RWPE2 (cell line): ENCODE measurements at regions not wholly inside any gene's neighbourhood (a gene's known extent, or its start where the extent isn't known, plus 50 kb on each side); places are given as distances from the start of the nearest gene placed in this dataset.

ENCODE experiments used
- ATAC-seq: fragments of 200-7000 bp; cut with Tn5 transposase; 3 replicates; pipeline ENCODE4 v1.9.1; 2021; ENCODE audit warnings: low read depth
- DNase-seq: peaks from one replicate; pipeline ENCODE4 v3.0.0-alpha.2; 2020; ENCODE audit warnings: low spot score
- H3K27ac ChIP-seq: fragments of 450-650 bp; 2 replicates; pipeline ENCODE4 v1.5.1; 2017; ENCODE audit warnings: mild to moderate bottlenecking; ENCODE audit not compliant: poor library complexity, severe bottlenecking
- H3K27me3 ChIP-seq: fragments of 250-450 bp; sonication (Bioruptor Pico); 2 replicates; pipeline ENCODE4 v1.5.1; 2021; ENCODE audit warnings: mild to moderate bottlenecking, moderate library complexity; ENCODE audit not compliant: insufficient read depth, poor library complexity, severe bottlenecking
- H3K36me3 ChIP-seq: fragments of 250-450 bp; sonication (Bioruptor Pico); 2 replicates; pipeline ENCODE4 v1.5.1; 2020; ENCODE audit warnings: low read depth, mild to moderate bottlenecking, moderate library complexity
- H3K4me1 ChIP-seq: fragments of 250-450 bp; sonication (Bioruptor Pico); 2 replicates; pipeline ENCODE4 v1.5.1; 2021; ENCODE audit warnings: mild to moderate bottlenecking, moderate library complexity; ENCODE audit not compliant: insufficient read depth, poor library complexity, severe bottlenecking
- H3K4me3 ChIP-seq: fragments of 250-450 bp; sonication (Bioruptor Pico); 2 replicates; pipeline ENCODE4 v1.5.1; 2021; ENCODE audit warnings: mild to moderate bottlenecking, moderate library complexity; ENCODE audit not compliant: severe bottlenecking
- H3K9me3 ChIP-seq: fragments of 250-450 bp; sonication (Bioruptor Pico); 2 replicates; pipeline ENCODE4 v1.5.1; 2021; ENCODE audit warnings: mild to moderate bottlenecking, moderate library complexity; ENCODE audit not compliant: severe bottlenecking
- TF ChIP-seq, protein P1 (sequence below): fragments of 450-650 bp; IDR thresholded peaks from one replicate; pipeline ENCODE4 v1.5.1; 2017; ENCODE audit warnings: mild to moderate bottlenecking, moderate library complexity; ENCODE audit not compliant: poor library complexity, severe bottlenecking

- peaks cover 17% of the 10 kb centered on the region for H3K27me3 ChIP-seq
- H3K4me3 ChIP-seq = no peak overlapping the region
- no peaks in the 10 kb centered on the region for H3K36me3 ChIP-seq
- no peaks in the 10 kb centered on the region for H3K4me1 ChIP-seq
- H3K9me3 ChIP-seq = no peaks in the 10 kb centered on the region
- ATAC-seq = peak; percentile 56; the same call in 2 of the 3 replicates
- TF ChIP-seq, protein P1, sequence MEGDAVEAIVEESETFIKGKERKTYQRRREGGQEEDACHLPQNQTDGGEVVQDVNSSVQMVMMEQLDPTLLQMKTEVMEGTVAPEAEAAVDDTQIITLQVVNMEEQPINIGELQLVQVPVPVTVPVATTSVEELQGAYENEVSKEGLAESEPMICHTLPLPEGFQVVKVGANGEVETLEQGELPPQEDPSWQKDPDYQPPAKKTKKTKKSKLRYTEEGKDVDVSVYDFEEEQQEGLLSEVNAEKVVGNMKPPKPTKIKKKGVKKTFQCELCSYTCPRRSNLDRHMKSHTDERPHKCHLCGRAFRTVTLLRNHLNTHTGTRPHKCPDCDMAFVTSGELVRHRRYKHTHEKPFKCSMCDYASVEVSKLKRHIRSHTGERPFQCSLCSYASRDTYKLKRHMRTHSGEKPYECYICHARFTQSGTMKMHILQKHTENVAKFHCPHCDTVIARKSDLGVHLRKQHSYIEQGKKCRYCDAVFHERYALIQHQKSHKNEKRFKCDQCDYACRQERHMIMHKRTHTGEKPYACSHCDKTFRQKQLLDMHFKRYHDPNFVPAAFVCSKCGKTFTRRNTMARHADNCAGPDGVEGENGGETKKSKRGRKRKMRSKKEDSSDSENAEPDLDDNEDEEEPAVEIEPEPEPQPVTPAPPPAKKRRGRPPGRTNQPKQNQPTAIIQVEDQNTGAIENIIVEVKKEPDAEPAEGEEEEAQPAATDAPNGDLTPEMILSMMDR = no peak
- no peak for DNase-seq
- H3K27ac ChIP-seq = no peak overlapping the region
Measured at GRCh38 chr14:46717211-46717610, 65.6 kb upstream of the RPL10L start.
